A673 (cell line): ENCODE measurements at regions not wholly inside any gene's neighbourhood (a gene's known extent, or its start where the extent isn't known, plus 50 kb on each side); places are given as distances from the start of the nearest gene placed in this dataset.

Source experiments
- BruUV-seq: library from RNA; stranded (reverse); fragments of 400-500 nt; replicated peaks from 2 replicates; lab custom pipeline; 2021; lab: Mats Ljungman, UMichigan
- CTCF ChIA-PET: fragments of 300-600 bp; sonication (Branson Sonifier 250); formaldehyde crosslinking; loops from one replicate; lab custom pipeline; 2022; ENCODE audit warnings: antibody characterized with exemption; lab: Charles Lee
- POLR2A ChIA-PET: fragments of 300-600 bp; sonication (Branson Sonifier 250); formaldehyde crosslinking; loops from one replicate; lab custom pipeline; 2022; ENCODE audit warnings: antibody characterized with exemption; ENCODE audit not compliant: low non-redundant PET; lab: Charles Lee
- DNase-seq: peaks from one replicate; pipeline ENCODE4 v3.0.0-alpha.2; 2015; ENCODE audit warnings: low spot score
- H3K27ac ChIP-seq: fragments of 200-600 bp; sonication (generic); 2 replicates; pipeline ENCODE4 v1.5.1; 2016; ENCODE audit warnings: mixed run types, low read depth, mild to moderate bottlenecking, mixed read lengths, antibody characterized with exemption, low read length; ENCODE audit not compliant: poor library complexity, severe bottlenecking
- H3K27me3 ChIP-seq: fragments of 200-600 bp; sonication (generic); replicated peaks from 2 replicates; pipeline ENCODE4 v1.6.1; 2017; ENCODE audit warnings: mixed run types, low read depth, mild to moderate bottlenecking, mixed read lengths, antibody characterized with exemption, low read length; ENCODE audit not compliant: insufficient read depth, poor library complexity
- H3K36me3 ChIP-seq: fragments of 200-600 bp; sonication (generic); 2 replicates; pipeline ENCODE4 v1.6.1; 2016; ENCODE audit warnings: mixed run types, mild to moderate bottlenecking, mixed read lengths, antibody characterized with exemption, low read length; ENCODE audit not compliant: insufficient read depth, poor library complexity, severe bottlenecking
- H3K4me1 ChIP-seq: fragments of 200-600 bp; sonication (generic); 2 replicates; pipeline ENCODE4 v1.6.1; 2017; ENCODE audit warnings: mixed run types, mild to moderate bottlenecking, mixed read lengths, antibody characterized with exemption, low read length; ENCODE audit not compliant: insufficient read depth, poor library complexity, severe bottlenecking
- H3K4me3 ChIP-seq: fragments of 200-600 bp; sonication (generic); 2 replicates; pipeline ENCODE4 v1.5.1; 2016; ENCODE audit warnings: low read depth, mixed run types, mild to moderate bottlenecking, mixed read lengths, low read length; ENCODE audit not compliant: poor library complexity, severe bottlenecking
- H3K9me3 ChIP-seq: fragments of 200-600 bp; sonication (generic); 2 replicates; pipeline ENCODE4 v1.6.1; 2016; ENCODE audit warnings: mixed run types, low read depth, mild to moderate bottlenecking, mixed read lengths, antibody characterized with exemption, low read length; ENCODE audit not compliant: poor library complexity, severe bottlenecking
- EZH2 ChIP-seq: fragments of 200-600 bp; sonication (generic); IDR thresholded peaks from 2 replicates; pipeline ENCODE4 v1.6.1; 2017; ENCODE audit warnings: borderline replicate concordance, low read depth, mild to moderate bottlenecking, mixed read lengths, antibody characterized with exemption, low read length; ENCODE audit not compliant: poor library complexity, severe bottlenecking
- intact Hi-C: fragments of 100-400 bp; cut with micrococcal nuclease; formaldehyde crosslinking; loops from one replicate; pipeline ENCODE4 v1.10.0; 2022; ENCODE audit not compliant: unreplicated experiment
- TF ChIP-seq, protein P1 (sequence below): fragments of 300-800, 200-600 bp; sonication (generic); conservative IDR thresholded peaks from 2 replicates; pipeline ENCODE4 v1.5.1; 2017; ENCODE audit warnings: low read depth, mild to moderate bottlenecking, antibody characterized with exemption, low read length, moderate library complexity, mixed read lengths

DNA sequence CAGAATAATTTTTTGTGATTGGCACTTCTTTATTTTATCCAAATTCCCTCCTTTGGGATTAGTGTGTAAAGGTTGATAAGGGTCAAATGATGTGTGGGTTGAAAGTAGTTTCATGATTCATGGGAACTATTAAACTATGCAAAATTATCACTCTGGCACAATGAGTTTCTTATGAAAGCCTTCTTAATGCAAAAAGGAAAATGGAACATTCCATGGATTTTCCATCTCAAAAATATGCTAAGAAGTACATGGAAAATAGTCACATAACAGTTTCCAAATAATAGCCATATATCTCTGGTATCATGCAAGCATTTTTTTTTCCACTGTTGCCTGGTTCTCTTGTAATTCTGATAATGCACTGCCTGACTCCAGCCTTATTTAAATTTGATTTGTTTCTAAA is 639.7 kb downstream of the NR4A2 start:
- H3K27ac ChIP-seq: no peak overlapping the region
- CTCF ChIA-PET: no interaction called here
- DNase-seq: no peak
- no peak overlapping the region for H3K4me3 ChIP-seq
- H3K4me1 ChIP-seq: no peaks in the 10 kb centered on the region
- no peaks in the 10 kb centered on the region for H3K36me3 ChIP-seq
- no peaks in the 10 kb centered on the region for H3K27me3 ChIP-seq
- BruUV-seq: no TSS peak
- POLR2A ChIA-PET: no interaction called here
- intact Hi-C loops: no loop called here
- TF ChIP-seq, protein P1, sequence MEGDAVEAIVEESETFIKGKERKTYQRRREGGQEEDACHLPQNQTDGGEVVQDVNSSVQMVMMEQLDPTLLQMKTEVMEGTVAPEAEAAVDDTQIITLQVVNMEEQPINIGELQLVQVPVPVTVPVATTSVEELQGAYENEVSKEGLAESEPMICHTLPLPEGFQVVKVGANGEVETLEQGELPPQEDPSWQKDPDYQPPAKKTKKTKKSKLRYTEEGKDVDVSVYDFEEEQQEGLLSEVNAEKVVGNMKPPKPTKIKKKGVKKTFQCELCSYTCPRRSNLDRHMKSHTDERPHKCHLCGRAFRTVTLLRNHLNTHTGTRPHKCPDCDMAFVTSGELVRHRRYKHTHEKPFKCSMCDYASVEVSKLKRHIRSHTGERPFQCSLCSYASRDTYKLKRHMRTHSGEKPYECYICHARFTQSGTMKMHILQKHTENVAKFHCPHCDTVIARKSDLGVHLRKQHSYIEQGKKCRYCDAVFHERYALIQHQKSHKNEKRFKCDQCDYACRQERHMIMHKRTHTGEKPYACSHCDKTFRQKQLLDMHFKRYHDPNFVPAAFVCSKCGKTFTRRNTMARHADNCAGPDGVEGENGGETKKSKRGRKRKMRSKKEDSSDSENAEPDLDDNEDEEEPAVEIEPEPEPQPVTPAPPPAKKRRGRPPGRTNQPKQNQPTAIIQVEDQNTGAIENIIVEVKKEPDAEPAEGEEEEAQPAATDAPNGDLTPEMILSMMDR: no peak
- no peak for TF ChIP-seq EZH2
- no peaks in the 10 kb centered on the region for H3K9me3 ChIP-seq

DNA sequence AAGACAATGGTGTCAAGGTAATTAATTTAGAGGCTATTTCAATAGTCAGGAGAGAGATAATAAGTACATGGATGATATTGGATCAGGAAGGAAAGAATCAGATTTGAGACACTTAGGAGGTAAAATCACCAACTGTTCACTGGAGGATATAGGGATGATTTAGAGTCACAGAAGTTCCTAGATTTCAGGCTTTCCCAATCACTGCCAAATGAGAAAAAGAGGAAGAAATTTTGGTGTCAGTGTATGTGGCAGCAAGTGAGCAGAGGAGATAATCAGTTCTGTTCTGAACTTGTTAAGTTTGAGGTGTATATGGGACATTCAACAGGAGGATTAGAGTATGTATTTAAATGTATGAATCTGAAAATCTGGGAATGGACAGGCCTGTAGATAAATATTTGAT is 640.4 kb downstream of the NR4A2 start:
- no peak overlapping the region for H3K4me3 ChIP-seq
- H3K4me1 ChIP-seq: no peaks in the 10 kb centered on the region
- DNase-seq: no peak
- no TSS peak for BruUV-seq
- no peak overlapping the region for H3K27ac ChIP-seq
- intact Hi-C loops: no loop called here
- H3K9me3 ChIP-seq: no peaks in the 10 kb centered on the region
- TF ChIP-seq EZH2: no peak
- TF ChIP-seq, protein P1: no peak
- H3K36me3 ChIP-seq: no peaks in the 10 kb centered on the region
- POLR2A ChIA-PET: no interaction called here
- CTCF ChIA-PET: no interaction called here
- H3K27me3 ChIP-seq: no peaks in the 10 kb centered on the region

DNA sequence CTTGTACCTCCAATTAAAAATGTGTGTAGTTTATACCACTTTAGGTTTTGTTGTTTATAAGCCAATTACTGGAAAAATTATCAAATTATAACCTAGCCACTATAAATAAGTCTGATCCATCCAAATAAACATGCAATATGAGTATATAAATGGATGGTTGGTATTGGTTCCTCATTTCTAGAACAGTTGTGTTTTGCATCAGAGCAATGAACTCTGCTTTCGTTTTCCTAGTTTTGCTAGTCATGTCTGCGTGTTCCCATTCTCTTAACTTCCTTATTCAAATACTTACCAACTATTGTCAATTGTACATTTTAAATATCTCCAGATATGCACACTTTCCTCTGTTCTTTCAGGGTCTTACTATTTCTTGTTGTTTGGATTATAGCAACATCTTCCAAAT is 641.7 kb downstream of the NR4A2 start:
- no TSS peak for BruUV-seq
- Histone ChIP-seq H3K4me1 (no peaks in the 10 kb centered on the region), H3K27ac (no peak overlapping the region), H3K27me3 (no peaks in the 10 kb centered on the region), H3K36me3 (no peaks in the 10 kb centered on the region), H3K9me3 (no peaks in the 10 kb centered on the region), H3K4me3 (no peak overlapping the region)
- TF ChIP-seq, protein P1: no peak
- DNase-seq: no peak
- CTCF ChIA-PET: no interaction called here
- POLR2A ChIA-PET: no interaction called here
- intact Hi-C loops: no loop called here
